ENCODE measurements at regions not wholly inside any gene's neighbourhood (a gene's known extent, or its start where the extent isn't known, plus 50 kb on each side); places are given as distances from the start of the nearest gene placed in this dataset.

GRCh38 chr2:176984987-176985386 lies 227.6 kb upstream of the HNRNPA3 start:
- no peak for DNase-seq (ENCODE audit: low read depth)
- H3K27me3 ChIP-seq (ENCODE audit: control insufficient read depth, insufficient read depth, low read length), result no peaks in the 10 kb centered on the region
- ChIA-PET POLR2A (no interaction called here), CTCF (interaction anchor here (1.4 kb wide), 1 partner anchor 12 kb away, joined by 3 read pairs; no protein-coding TSS in a partner anchor)
- no peak for TF ChIP-seq CTCF (IDR thresholded peaks at IDR 0.05; ENCODE audit: insufficient read depth, low read depth, low read length)
- H3K4me3 ChIP-seq (ENCODE audit: low read depth, low read length), result no peak overlapping the region
- H3K36me3 ChIP-seq (ENCODE audit: control insufficient read depth, insufficient read depth, low read length), result no peaks in the 10 kb centered on the region

DNA sequence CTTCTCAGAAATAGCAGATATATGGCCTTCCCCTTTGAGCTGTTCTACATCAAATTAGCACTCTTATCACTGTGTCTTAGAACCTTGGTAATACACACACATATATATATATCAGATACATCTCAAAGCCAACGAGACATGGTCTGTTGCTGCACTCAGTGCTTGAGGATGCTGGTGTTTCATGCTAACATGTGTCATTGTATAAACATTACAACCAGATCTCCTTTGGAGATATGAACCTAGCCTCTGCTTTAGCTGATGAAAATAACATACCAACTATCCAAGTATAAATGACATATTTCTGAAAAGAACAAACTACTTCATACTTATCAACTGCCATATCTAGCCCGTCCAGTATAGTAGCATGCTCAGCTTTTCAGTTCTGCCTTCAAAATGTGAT lies 226.7 kb upstream of the HNRNPA3 start:
- Histone ChIP-seq H3K4me3 (ENCODE audit: low read depth, low read length) (no peak overlapping the region), H3K27me3 (ENCODE audit: control insufficient read depth, insufficient read depth, low read length) (no peaks in the 10 kb centered on the region), H3K36me3 (ENCODE audit: control insufficient read depth, insufficient read depth, low read length) (no peaks in the 10 kb centered on the region)
- ChIA-PET POLR2A (no interaction called here), CTCF (interaction anchor here (1.4 kb wide), 1 partner anchor 13 kb away, joined by 3 read pairs; no protein-coding TSS in a partner anchor)
- DNase-seq (ENCODE audit: low read depth), result no peak
- no peak for TF ChIP-seq CTCF (IDR thresholded peaks at IDR 0.05; ENCODE audit: insufficient read depth, low read depth, low read length)

GRCh38 chr2:176986487-176986886 lies 226.1 kb upstream of the HNRNPA3 start:
- TF ChIP-seq CTCF (IDR thresholded peaks at IDR 0.05; ENCODE audit: insufficient read depth, low read depth, low read length), result no peak
- POLR2A ChIA-PET, result no interaction called here
- H3K27me3 ChIP-seq (ENCODE audit: control insufficient read depth, insufficient read depth, low read length), result no peaks in the 10 kb centered on the region
- DNase-seq (ENCODE audit: low read depth), result no peak
- H3K4me3 ChIP-seq (ENCODE audit: low read depth, low read length), result no peak overlapping the region
- CTCF ChIA-PET, result no interaction called here
- H3K36me3 ChIP-seq (ENCODE audit: control insufficient read depth, insufficient read depth, low read length), result no peaks in the 10 kb centered on the region

GRCh38 chr2:176991411-176991810 lies 221.2 kb upstream of the HNRNPA3 start:
- Histone ChIP-seq H3K4me3 (ENCODE audit: low read depth, low read length) (no peak overlapping the region), H3K27me3 (ENCODE audit: control insufficient read depth, insufficient read depth, low read length) (no peaks in the 10 kb centered on the region), H3K36me3 (ENCODE audit: control insufficient read depth, insufficient read depth, low read length) (no peaks in the 10 kb centered on the region)
- ChIA-PET POLR2A (no interaction called here), CTCF (no interaction called here)
- DNase-seq (ENCODE audit: low read depth), result no peak
- TF ChIP-seq CTCF (IDR thresholded peaks at IDR 0.05; ENCODE audit: insufficient read depth, low read depth, low read length), result no peak

DNA sequence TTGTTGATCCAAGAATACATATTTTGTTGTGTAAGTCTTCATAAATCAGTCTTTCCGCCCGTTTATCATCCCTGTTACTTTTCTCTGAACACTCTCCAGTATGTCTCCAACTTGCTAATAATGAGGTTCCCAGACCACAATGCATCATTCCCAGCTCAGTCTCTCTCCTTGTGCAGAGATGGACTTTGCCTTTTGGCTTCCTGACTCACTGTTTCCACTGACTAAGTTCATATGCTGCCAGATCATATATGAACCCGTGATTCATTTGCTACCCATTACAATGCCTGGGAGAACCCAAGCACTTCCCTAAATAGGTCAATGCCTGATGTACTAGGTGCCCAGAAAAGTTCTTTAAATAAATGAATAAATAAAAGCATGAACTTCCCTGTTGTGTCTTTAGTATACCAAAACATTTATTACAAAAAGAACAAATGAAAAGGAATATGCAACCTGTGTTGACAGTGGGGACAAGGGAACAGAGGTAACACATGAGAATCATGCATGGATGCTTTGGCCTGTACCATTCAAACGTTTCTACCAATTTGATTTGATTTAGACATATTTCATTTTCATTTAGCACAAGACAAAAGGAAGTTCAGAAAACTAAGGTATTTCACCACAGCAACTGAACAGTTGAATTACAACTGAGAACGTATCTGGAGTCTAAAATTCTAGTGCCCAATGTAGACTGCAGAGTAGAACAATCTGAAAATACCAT lies 215.4 kb upstream of the HNRNPA3 start:
- TF ChIP-seq CTCF (IDR thresholded peaks at IDR 0.05; ENCODE audit: insufficient read depth, low read depth, low read length), result no peak
- no peaks in the 10 kb centered on the region for H3K27me3 ChIP-seq (ENCODE audit: control insufficient read depth, insufficient read depth, low read length)
- H3K4me3 ChIP-seq (ENCODE audit: low read depth, low read length), result no peak overlapping the region
- DNase-seq (ENCODE audit: low read depth), result peak; percentile 13
- POLR2A ChIA-PET, result no interaction called here
- no peaks in the 10 kb centered on the region for H3K36me3 ChIP-seq (ENCODE audit: control insufficient read depth, insufficient read depth, low read length)
- CTCF ChIA-PET, result no interaction called here
